EH (cell line): ENCODE measurements at regions not wholly inside any gene's neighbourhood (a gene's known extent, or its start where the extent isn't known, plus 50 kb on each side); places are given as distances from the start of the nearest gene placed in this dataset.
"Not testable (repeated sequence)": the region's sequence is repeated elsewhere in the genome, so short reads cannot be mapped to it uniquely, and the experiment has no call there.

Experiments used
- DNase-seq: peaks from one replicate; pipeline ENCODE4 v3.0.0-alpha.2; 2015; ENCODE audit warnings: low read depth

GRCh38 chr10:63675171-63675570, 154.0 kb downstream of the REEP3 start:
- DNase-seq = peak; percentile 73

- no peak for DNase-seq
Measured at GRCh38 chr10:63677001-63677400, 155.8 kb downstream of the REEP3 start.

DNA sequence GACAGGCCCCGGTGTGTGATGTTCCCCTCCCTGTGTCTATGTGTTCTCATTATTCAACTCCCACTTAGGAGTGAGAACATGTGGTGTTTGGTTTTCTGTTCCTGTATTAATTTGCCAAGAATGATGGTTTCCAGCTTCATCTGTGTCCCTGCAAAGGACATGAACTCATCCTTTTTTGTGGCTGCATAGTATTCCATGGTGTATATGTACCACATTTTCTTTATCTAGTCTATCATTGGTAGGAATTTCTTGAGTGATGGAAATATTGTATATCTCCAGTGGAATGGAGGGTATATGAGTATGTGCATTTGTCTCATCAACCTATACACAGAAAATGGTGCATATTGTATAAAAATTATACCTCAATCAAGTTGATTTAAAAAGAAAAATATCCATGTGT, 159.3 kb downstream of the REEP3 start:
- DNase-seq = not testable (repeated sequence)

- DNase-seq = peak; percentile 97
Measured at GRCh38 chr10:63681993-63682697, 160.9 kb downstream of the REEP3 start.

GRCh38 chr10:63682698-63683052, 161.5 kb downstream of the REEP3 start:
- not testable (repeated sequence) for DNase-seq

DNA sequence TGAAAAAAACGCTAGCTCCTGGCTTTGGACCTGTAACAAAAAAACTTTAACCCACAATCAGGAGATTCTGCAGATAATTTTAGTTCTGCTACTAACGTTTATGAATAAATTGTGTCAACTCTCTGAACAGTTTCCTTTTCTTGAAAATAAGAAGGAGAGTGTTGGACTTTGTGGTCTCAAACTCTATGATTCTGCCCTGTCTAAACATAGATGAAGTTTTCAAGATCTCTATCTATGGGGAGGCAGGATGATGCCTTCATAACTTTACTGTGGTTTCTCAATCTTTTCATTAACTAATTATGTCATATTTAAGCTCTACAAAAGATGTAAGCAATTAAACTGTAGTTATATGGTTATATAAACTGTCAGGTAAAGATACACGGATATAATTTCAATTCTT, 162.0 kb downstream of the REEP3 start:
- peak; percentile 20 for DNase-seq

- DNase-seq = no peak
Measured at GRCh38 chr10:63683686-63684085, 162.5 kb downstream of the REEP3 start.

DNA sequence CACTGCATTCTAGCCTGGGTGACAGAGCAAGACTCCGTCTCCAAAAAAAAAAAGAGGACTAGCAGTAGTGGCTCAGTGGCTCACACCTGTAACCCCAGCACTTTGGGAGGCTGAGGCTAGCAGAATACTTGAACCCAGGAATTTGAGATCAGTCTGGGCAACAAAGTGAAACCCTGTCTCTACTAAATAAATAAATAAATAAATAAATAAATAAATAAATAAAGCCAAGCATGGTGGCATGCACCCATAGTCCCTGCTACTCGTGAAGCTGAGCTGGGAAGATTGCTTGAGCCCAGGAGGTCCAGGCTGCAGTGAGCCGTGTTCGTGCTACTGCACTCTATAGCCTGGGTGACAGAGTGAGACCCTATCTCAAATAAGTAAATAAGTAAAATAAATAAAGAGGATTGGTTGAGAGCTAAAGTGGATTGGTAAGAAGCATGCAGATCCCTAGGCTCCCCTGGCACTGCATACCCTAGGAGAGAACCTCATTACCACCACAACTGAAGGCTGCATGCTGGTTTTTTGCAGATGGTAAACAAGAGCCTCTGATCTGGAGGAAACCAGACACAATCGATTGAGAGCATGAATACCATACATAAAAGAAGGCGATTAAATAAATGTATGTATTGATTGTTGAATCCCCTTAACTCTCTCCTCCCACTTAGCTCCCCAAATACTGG, 163.2 kb downstream of the REEP3 start:
- no peak for DNase-seq

DNA sequence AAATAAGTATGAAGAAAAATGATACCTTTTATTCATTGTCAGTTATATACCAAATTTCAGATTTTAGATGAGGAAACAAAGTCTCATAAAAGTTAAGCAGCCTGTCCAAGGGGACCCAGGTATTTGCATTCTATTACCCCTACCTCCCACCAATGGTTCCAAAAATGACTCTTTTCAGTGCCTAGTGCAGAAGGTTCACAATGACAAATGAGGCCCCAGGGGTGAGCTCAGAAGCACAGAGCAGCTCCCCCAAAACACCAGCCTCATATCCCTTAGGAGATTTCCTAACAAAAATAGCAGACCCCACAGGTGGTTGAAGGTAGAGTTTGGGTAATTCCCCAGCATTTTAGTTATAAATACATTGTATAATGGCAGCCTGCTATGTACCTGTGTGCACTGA, 168.6 kb downstream of the REEP3 start:
- DNase-seq = no peak

DNA sequence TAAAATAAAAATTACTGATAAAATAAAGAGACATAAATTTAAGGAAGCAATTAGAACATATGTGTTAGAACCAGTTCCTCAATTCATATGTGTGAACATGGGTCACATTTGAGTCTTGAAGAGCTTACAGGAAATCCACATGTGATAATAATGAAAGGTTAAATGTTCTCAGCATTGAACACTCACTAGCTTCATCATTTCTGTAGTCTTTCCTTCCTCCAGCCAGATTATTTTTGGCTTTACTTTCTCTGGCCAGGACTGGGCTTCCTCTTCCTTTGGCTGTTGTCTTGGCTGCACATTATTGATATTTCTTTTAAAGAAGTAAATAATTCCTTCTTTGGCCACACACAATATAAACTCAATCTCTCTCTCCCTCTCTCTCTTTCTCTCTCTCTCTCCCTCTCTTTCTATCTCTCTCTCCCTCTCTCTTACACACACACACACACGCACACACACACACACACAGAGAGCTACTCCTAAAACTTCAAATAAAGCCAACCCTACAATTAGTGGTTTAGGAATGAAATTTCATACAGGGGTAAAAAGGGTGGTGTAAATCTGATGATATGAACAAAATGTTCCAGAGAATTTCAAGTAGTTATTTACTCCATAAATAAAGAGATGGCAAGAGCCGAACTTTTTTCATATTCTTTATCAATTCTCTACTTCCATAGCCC, 171.2 kb downstream of the REEP3 start:
- no peak for DNase-seq

DNA sequence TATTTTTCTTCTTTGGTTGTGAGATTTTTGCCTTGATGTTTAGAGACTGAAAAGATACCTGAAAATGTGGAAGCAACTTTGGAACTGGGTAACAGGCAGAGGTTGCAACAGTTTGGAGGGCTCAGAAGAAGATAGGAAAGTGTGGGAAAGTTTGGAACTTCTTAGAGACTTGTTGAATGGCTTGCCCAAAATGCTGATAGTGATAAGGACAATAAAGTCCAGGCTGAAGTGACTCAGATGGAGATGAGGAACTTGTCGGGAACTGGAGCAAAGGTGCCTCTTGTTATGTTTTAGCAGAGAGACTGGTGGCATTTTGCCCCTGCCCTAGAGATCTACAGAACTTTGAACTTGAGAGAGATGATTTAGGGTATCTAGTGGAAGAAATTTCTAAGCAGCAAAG, 171.8 kb downstream of the REEP3 start:
- peak; percentile 33 for DNase-seq

DNA sequence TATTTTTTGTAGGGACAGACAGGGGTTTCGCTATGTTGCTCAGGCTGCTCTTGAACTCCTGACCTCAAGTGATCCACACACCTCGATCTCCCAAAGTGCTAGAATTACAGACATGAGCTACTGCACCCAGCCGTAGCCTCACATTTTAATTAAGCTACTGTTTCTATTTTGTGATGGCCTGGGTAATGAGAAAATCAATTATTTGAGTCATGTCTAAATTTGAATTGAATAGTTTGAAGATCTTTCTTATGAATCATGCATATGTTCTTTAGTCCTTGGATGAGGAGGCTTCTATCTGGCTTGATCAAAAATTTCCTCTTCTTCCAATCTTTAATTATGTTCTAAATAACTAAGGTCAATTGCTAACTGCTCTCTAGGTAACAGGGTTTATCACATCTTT, 175.0 kb downstream of the REEP3 start:
- peak; percentile 30 for DNase-seq

DNA sequence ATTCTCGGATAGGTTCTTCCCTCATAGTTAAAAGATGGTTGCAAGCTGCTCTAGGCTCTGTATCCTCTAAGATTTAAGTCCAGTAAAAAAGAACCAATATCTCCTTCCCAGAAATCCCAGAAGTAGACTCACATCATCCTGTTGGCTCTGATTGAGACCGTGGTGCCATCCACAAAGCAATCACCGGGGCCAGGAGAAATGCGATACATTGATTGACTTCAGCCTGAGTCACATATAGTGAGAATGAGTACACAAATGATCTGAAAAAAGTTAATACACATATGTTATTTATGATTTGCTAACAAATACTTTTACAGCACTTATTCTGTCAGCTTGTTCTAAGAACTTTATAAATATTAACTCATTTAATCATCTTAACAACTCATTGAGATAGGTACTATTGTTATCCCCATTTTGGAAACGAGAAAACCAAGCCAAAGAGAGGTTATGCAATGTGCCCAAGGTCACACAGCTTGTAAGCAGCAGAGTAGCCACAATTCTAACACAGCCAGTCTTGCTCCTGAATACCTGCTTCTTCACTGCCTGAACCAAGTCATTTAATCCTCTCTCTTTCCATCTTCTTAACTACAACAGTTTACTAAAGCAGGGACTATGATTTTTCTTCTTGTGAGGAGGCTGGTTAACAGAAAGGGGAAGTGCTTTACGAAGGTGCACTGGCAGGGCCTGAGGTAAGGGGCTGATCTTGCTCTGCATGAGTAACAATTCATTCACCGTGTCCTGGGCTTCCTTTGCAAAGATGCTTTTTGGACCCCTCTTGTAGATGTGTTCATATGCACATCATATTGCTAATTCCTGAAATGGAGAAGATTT, 177.0 kb downstream of the REEP3 start:
- DNase-seq = no peak

DNA sequence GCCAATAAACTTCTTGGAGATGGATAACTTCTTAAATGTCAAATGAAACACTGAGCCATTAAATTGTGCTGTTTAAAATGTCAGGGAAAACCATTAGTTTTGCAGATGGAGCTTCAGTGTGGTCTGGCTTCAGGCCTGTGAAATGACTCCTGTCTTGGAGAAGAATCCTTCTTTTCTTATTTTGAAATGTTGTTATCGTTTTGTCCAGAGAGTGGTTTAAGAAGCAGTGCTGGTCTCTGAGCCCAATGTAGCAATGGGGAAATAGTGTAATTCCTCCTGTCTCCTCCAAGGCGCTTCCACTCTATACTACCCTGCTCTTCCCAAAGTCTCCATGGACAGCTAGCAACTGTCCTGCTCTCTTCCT, 177.6 kb downstream of the REEP3 start:
- DNase-seq = peak; percentile 25

DNA sequence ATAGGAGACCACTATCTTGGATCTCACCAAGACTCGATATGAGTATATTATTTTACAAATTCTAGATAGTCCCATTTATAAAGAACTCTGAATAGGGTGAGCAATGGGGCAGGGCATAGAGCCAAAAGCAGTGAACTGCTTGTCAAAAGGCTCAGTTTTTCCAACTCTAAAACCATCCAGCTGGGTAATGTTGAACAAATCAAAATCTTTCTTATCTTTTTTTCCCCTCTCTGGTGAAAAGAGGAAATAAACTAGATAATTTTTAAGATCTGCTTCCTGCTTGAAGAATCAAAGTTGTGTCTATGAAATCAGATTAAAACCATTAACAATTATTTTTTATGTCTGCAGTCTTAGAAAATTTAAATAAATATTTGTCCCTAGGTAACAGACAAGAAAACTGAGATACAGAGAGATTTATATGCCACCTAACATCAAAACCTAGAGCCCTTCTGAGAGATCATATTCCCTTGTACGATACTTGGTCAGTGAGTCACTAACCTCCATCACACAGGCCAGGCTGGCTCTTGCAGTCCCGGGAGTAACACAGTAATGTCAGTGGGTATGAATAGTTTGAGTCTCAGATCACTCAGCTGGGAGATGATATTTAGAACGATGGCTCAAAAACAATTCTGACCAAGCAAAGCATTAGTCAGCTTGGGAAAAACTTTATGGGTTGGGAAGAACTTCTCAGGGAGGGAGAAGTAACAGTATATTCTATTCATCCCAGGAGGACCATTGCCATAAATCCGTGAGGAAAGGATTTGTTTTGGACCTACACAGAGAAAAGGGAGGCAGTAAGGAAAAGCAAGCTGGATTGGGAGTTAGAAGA, 178.8 kb downstream of the REEP3 start:
- DNase-seq = peak; percentile 99

DNA sequence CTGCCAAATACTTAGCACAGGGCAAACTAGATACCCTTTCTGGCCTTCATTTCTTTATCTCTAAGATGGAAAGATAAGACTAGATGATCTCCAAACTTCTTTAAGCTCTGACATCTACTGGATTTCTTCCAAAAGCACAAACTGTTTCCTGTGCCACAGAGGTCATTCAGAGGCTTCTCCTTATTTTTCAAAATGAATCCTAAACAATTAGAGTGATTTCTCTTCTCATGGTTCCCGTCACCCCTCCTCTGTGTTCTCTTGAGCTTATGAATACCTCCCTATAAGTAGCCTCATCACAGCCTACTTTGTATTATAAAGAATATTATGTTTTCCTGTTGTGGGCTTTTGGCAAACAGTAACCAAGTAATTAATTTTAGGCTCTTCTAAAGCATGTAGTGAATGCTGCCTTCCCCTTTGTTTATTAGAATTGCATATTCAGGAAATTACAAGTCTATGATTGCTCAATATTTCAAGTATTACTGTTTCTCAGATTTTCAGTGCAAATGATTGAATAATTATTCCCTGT, 179.5 kb downstream of the REEP3 start:
- peak; percentile 62 for DNase-seq

- DNase-seq = no peak
Measured at GRCh38 chr10:63702092-63702491, 180.9 kb downstream of the REEP3 start.

DNA sequence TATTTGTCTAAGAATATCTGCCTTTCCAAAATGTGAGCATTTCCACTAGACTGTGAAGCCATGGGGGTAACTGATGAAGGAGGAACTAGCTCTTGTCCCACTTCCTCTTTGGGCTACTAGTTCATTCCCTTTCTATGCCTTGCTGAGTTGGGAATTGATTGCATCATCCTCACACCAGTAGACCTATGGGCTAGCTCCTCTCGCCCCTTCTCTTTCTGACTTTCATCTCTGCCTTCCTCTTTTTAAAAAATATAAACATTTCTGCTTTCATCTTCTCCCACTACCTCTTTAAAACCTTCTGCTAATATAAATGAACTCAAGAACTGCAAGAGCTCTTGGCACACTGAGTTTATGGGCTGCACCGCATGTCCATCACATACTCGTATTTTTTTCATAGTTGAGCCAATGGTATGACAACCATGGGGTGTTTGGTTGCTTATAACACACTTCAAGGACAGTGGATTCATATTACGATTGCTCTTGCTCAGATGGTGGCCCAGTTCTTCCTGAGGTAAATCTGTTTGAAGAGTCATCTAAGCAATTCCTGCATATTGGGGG, 182.0 kb downstream of the REEP3 start:
- DNase-seq = peak; percentile 47

DNA sequence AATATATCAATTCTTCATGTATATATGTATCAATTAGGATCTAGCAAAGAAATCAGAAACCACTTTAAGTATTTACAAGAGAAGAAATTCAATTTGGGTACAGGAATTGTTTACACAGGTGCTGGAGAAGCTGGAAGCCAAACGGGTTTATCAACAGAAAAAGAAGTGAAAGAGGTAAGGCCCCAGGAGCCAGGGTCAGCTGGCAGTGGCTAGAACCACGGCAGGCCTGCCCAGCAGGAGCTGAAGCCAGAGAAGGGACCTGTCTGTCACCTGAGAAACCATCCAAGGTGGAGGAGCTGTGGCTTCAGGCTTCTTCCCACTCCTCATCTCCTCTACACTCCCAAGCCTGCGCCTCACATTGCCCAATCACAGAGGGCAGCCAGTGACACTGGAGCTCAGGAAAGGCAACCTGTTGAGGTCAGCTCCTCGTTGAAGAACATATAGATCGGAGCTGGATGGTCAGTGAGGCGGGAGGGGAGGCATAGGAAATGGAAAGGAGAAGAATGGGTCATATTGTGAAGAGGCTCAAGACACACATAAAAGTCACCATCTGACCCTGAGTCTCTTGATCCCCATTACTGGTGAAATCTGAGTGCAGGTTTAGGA, 182.6 kb downstream of the REEP3 start:
- no peak for DNase-seq

DNA sequence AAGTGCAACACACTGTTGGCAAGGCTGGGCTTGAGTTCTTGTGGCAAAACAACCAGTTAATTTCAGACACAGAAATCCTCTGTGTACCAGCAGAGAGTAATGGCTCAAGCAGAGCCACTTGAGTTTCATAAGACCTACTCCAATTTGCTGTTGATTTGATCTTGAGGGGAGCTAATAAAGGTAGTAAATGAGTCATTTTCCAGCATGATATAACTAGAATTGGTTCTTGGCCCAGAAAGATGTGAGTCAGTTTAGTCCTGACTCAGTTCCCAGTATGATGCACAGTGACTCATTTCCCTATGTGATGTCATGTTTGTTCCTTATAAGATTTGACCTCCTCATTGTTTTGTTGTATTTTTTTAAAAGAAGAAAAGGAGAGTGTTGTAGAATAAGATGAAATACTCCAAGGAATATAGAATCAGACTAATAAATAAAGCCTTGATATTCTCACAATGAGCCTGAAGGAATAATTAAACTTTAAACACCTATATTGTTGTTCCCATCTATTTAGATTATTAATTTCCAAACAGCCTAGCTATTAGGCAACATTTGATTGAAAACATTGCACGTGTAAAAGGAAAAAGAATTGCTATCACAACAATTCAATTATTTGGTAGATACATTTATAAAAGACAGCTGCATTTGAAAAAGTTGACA, 186.2 kb downstream of the REEP3 start:
- peak; percentile 98 for DNase-seq
